AG09309 (cell line): ENCODE measurements at regions not wholly inside any gene's neighbourhood (a gene's known extent, or its start where the extent isn't known, plus 50 kb on each side); places are given as distances from the start of the nearest gene placed in this dataset.
"Not testable (repeated sequence)": the region's sequence is repeated elsewhere in the genome, so short reads cannot be mapped to it uniquely, and the experiment has no call there.

Source experiments
- DNase-seq: peaks from one replicate; pipeline ENCODE4 v3.0.0-alpha.2; 2010; ENCODE audit warnings: low read depth
- H3K4me3 ChIP-seq: 2 replicates; pipeline ENCODE4 v1.5.1; 2011; ENCODE audit warnings: mild to moderate bottlenecking, low read depth, low read length, moderate library complexity; ENCODE audit not compliant: control insufficient read depth
- TF ChIP-seq, protein P1 (sequence below): IDR thresholded peaks from 2 replicates; pipeline ENCODE4 v1.5.1; 2011; ENCODE audit warnings: mild to moderate bottlenecking, low read depth, low read length, inconsistent platforms; ENCODE audit not compliant: insufficient read depth, control insufficient read depth; ENCODE audit errors: missing control alignments

DNA sequence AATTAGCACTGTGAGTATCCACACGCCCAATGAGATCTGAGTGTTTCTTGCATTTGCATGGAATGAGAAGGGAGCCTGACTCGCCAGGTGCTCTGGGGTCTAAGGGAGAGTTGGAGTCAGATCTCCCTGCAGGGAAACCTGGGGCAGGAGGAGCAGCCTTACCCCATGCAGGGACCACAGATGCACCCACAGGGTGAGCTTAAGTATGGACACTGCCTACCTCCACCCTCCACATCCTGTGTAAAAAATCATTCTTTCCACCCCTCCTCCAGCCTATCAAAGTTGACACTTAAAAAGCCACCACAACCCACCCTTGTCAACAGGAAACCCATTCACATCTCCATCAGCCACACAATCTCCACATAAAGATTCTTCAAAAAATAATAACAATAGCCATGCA, 67.0 kb upstream of the IGLL5 start:
- DNase-seq, result no peak
- TF ChIP-seq, protein P1, sequence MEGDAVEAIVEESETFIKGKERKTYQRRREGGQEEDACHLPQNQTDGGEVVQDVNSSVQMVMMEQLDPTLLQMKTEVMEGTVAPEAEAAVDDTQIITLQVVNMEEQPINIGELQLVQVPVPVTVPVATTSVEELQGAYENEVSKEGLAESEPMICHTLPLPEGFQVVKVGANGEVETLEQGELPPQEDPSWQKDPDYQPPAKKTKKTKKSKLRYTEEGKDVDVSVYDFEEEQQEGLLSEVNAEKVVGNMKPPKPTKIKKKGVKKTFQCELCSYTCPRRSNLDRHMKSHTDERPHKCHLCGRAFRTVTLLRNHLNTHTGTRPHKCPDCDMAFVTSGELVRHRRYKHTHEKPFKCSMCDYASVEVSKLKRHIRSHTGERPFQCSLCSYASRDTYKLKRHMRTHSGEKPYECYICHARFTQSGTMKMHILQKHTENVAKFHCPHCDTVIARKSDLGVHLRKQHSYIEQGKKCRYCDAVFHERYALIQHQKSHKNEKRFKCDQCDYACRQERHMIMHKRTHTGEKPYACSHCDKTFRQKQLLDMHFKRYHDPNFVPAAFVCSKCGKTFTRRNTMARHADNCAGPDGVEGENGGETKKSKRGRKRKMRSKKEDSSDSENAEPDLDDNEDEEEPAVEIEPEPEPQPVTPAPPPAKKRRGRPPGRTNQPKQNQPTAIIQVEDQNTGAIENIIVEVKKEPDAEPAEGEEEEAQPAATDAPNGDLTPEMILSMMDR, result no peak
- H3K4me3 ChIP-seq, result no peak overlapping the region

DNA sequence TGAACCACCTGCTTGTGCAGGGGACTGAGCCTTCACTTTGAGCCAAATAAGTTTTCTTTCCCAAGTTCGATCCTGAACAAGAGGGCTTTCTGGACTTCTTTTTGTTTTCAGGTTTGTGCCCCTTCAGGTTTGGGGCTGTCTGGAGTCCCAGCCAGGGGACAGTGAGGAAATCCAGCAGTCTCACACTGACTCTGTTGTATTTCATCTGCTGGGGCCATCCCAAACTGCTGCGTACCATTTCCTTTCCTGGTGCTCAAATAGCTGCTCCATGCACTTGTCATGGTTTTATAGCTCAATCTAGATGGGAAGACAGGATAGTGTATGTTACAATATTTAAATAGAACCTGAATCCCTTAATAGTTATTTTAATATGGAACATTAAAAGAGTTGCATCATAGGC, 66.3 kb upstream of the IGLL5 start:
- TF ChIP-seq, protein P1, result no peak
- no peak overlapping the region for H3K4me3 ChIP-seq
- DNase-seq, result no peak

- TF ChIP-seq, protein P1, result no peak
- DNase-seq, result no peak
- no peak overlapping the region for H3K4me3 ChIP-seq
Observed at GRCh38 chr22:22822106-22822505, 65.5 kb upstream of the IGLL5 start.

GRCh38 chr22:22822553-22822952, 65.1 kb upstream of the IGLL5 start:
- not testable (repeated sequence) for DNase-seq

GRCh38 chr22:22823131-22823810, 64.3 kb upstream of the IGLL5 start:
- TF ChIP-seq, protein P1, result no peak
- H3K4me3 ChIP-seq, result no peak overlapping the region
- no peak for DNase-seq

More at GRCh38 chr22:22822553-22822952, 65.1 kb upstream of the IGLL5 start:
- H3K4me3 ChIP-seq, result not testable (repeated sequence)

DNA sequence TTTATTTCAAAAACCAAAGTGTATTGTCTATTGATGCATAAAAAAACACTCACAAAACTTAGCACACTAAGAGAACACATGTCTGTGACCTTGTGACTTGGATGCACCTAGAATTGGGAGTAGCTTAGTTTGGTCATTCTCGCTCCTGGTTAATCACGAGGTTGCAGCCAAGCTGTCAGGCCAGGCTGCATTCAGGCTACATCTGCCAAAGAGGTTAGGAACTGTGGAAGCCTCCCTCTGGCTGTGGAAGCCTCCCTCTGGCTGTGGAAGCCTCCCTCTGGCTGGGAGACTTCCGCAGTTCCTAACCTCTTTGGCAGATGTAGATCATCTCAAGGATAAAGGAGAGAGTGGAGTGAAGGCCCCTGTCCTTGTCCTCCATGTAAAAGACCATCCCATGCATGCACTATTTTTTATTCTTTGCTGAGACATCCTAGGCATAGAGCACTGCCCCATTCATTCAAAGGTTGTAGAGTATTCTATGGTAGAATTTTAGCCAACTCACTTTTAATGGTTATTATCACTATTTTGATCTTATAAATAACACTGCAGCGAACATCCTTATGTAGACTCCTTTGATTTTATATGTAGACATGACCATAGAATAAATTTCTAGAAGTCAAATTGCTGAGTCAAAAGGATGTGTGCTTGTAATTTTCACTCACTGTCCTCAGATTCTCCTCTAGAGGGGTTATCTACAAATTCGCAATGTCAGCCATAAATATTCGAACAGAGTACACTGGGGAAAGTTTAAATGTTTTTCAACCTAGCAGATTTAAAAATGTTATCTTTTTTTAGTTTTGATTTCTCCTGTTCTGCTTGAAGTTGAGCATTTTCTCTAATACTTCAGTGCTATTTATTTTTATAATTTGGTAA, 63.0 kb upstream of the IGLL5 start:
- H3K4me3 ChIP-seq, result no peak overlapping the region
- DNase-seq, result no peak
- TF ChIP-seq, protein P1, result no peak

DNA sequence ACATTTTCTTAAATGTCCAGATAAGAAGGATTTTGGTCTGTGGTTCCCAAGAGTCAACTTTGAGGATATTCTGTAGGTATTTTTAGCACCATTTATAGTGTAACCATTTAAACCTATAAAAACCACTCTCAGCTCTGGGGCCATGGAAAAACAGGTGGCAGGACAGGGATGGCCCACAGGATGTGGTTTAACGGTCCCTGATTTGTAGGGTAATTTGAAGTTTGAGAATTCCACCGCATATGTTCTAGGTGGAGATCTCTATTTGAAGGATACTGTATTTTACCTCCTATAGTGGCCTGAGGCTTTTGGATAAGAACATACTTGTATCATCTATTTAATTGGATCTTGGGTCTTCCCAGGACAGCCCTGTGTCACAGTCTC, 62.4 kb upstream of the IGLL5 start:
- no peak for DNase-seq
- TF ChIP-seq, protein P1, result no peak
- H3K4me3 ChIP-seq, result no peak overlapping the region
